Muscle of arm (tissue), 1 donor: ENCODE measurements at regions not wholly inside any gene's neighbourhood (a gene's known extent, or its start where the extent isn't known, plus 50 kb on each side); places are given as distances from the start of the nearest gene placed in this dataset.

Source experiments
- DNase-seq: peaks from one replicate; pipeline ENCODE4 v3.0.0-alpha.2; 2013

DNA sequence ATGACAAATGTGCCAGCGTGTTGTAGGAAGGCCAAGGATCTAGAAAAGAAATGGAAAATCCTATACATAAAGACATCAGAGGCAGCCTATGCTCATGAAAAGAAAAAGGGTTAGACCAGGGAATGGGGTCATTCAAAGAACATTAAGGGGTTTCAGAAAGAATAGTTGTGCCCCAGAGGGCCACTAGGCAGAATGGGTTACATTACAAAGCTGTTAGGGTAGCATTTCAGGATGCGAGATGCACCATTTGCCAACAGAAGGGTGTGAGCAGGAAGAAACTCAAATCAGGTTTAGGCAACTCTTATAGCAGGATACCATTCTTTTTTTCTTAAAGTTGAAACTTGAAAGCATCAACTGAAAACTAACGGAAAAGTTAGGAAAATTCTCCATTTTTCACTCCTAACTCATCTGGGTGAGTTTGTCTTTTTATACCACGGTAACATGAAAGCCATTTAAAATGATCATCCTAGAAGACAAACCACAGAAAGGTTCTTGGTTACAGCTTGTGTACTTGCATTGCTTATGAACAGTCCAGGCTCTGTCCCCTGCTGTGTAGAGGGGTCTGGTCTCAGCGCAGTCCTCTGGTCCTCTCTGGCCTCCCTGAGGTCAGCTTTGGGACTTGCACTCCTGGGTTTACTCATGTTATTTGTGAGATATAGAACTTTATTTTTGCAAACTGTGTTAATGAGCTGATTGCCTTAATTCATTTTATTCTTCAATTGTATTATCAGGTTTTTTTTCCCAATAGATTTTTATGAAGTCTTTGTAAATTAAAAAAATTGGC, 209.1 kb downstream of the DACT1 start:
- no peak for DNase-seq

GRCh38 chr14:58848365-58848764, 210.6 kb downstream of the DACT1 start:
- DNase-seq = no peak

- no peak for DNase-seq
Observed at GRCh38 chr14:58849601-58850000, 211.8 kb downstream of the DACT1 start.

- DNase-seq = peak; percentile 43
Observed at GRCh38 chr14:58850011-58850410, 212.2 kb downstream of the DACT1 start.

GRCh38 chr14:58861586-58861985, 223.8 kb downstream of the DACT1 start:
- DNase-seq = no peak

GRCh38 chr14:58862416-58863160, 224.8 kb downstream of the DACT1 start:
- DNase-seq = peak; percentile 48

GRCh38 chr14:58863661-58864345, 226.0 kb downstream of the DACT1 start:
- no peak for DNase-seq

GRCh38 chr14:58864751-58865513, 227.2 kb downstream of the DACT1 start:
- DNase-seq = peak; percentile 69

DNA sequence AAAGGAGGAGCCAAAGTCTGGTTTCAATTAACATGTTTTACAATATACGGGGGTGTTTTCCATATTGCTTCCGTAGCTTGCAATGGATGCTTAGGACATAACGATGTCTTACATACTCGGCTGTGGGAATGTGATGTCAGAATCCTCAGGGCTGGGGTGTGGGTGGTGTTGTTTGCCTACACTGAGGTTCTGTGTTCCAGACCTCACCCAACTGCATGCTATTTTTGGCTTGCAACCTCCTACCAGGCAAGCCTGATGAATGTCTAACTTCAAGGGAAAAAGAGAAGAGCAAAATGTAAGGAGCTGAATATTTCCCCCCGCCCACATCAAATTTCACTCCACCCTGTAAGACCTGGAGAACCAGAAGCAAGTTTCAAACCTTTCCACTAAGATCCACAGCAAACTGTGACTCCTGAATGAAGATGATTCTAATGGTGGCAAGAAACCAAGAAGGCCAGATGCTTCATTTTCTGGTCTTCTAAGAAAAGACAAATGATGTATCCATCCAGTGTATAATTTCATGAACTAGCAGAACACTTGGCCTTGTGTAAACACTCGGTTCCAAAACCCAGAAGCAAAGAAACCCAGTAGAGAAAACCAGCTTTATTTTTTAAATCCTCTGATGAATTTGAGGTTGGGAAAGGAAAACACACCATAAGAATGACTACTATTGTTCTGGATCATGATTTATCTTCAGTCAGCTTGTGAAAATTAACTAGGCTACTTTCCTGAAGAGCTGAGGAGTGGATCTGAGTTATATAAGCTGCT, 227.9 kb downstream of the DACT1 start:
- peak; percentile 61 for DNase-seq

GRCh38 chr14:58866391-58866790, 228.6 kb downstream of the DACT1 start:
- no peak for DNase-seq

DNA sequence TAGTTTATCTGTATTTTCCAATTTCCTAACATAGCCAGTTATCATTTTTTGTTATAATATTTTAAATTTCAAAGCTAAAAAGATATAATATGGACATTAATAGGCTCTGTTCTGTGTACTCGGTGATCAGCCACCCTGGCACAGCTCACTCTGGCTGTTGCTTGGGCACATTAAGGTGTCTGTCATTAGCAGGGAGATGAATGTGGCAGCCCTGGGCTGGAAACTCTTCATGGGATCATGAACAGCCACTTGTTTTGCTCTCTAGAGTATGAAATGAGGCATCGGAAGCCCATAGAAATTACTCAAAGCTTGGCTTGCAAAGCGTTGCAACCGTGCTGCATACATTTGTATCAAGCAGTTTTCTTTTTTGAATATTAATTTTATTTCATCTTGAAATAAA, 233.2 kb downstream of the DACT1 start:
- DNase-seq = no peak

GRCh38 chr14:58871573-58871972, 233.8 kb downstream of the DACT1 start:
- no peak for DNase-seq

GRCh38 chr14:58872061-58872460, 234.3 kb downstream of the DACT1 start:
- no peak for DNase-seq

DNA sequence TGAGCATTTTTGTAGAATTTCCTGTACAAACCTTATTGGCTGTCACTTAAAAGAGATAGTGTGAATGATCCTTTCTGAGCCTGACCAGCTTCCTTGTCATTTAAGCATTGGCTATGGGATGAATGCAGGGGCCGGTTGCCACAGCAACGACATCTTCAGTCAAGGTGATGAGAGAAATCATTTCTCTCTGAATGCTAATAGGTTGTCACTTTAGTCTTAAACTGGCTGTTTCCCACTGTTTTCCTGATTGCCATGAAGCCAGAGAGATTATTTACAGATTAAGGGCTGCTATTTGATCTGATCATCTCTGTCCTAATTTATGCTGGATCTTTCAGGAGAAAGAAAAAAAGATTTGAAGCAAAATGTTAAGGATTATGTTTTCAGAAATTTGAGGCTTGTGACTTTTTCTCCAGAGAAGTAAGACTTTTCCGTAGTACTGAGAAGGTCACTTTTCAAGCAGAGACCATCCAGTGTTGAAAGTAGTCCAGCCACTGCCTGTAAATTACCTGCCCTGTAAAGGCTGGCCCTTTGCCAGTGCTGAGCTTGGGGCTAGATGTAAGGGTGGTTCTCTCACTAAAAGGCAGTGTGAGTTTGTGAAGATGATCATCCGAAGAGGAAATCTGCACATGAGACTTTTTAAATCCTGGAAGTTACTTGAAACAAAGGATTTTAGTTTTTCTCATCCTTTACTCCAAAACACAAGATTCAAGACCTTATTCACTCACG, 235.6 kb downstream of the DACT1 start:
- no peak for DNase-seq

DNA sequence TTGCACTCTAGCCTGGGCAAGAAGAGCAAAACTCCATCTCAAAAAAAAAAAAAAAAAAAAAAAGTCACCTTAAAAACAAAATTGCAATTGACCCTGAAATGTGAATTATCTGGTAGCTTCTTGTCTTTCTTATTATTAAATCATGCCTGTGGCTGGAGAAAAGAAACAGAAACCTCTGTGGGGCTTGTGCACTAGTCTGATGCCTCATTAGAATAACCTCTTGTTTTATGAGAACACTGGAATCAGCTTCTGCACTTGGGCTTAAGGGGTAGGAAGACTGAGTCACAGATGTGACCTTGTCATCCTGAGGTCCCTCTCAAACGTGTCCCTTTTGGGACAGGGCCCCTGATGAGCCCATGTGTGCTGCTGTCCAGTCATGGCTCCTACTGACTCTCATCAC, 237.9 kb downstream of the DACT1 start:
- no peak for DNase-seq

- no peak for DNase-seq
Observed at GRCh38 chr14:58876608-58877007, 238.8 kb downstream of the DACT1 start.

DNA sequence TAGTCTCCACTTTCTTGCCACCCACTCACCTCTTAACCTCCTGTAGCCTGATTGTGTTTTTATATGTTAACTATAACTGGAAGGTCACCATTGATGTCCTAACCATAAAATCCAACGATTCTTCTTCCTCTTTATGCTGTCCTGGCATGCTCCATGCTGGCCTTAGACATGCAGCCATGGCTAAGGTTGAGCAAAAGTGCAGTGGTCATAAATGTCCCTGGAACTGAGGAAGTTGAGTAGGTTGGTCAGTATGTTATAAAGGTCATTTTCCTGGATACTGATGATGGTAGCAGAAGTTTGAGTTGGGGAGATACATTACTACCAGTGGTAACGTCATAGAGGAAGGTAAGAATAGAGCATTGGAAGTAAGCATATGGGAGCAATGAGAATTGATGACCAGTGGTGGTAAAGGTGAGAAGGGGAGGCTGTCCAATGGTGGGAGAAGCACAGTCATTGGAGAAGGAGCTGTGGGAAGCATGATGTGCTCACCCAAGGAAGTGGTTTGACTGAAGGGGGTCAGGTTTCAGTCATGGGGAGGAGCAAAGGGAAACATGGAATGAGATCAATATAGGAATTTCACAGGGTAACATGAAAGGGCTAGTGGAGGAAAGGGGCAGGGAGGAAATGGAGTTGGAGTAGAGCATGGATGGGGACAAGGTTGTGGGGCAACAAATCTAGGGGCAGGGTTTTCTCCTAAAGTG, 240.8 kb downstream of the DACT1 start:
- no peak for DNase-seq

GRCh38 chr14:58881433-58881832, 243.7 kb downstream of the DACT1 start:
- no peak for DNase-seq

GRCh38 chr14:58882577-58883018, 244.8 kb downstream of the DACT1 start:
- no peak for DNase-seq

DNA sequence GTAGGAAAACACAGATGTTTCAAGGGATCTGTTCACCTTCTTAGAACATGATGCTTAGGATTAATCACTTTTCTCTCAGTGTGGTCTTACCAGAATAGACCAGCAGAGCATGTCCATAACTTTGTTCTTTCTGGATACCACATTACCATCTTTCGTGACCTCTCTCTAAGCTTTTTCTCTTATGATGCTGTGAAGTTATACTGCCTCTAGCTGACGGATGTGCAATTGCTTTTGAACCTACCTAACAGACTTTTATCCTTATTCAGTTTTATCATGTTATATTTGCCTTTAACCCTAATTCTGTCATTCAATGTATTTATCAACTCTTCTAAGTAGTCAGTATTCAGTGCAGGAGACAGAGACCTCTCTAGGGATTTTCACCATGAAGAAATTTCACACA, 246.7 kb downstream of the DACT1 start:
- no peak for DNase-seq
